ENCODE measurements at regions not wholly inside any gene's neighbourhood (a gene's known extent, or its start where the extent isn't known, plus 50 kb on each side); places are given as distances from the start of the nearest gene placed in this dataset.

GRCh38 chr7:47670729-47671128 is 88.8 kb upstream of the TNS3 start:
- WGBS (ENCODE audit: low lambda C conversion rate): 85% methylated on average over 6 of the region's 6 CpGs
- POLR2A ChIA-PET: no interaction called here
- Histone ChIP-seq H3K4me1 (ENCODE audit: insufficient read depth, low read length) (peaks cover 56% of the 10 kb centered on the region), H4K20me1 (ENCODE audit: insufficient read depth, low read length) (no peaks in the 10 kb centered on the region), H3K9ac (ENCODE audit: insufficient read depth, low read depth, low read length) (no peak overlapping the region), H3K36me3 (replicated peaks in 1 of 2; ENCODE audit: control insufficient read depth in 1 of 2, insufficient read depth in 2 of 2, low read length in 2 of 2) (no peaks in the 10 kb centered on the region), H3K79me2 (ENCODE audit: insufficient read depth, low read length) (no peaks in the 10 kb centered on the region), H3K27me3 (ENCODE audit: control insufficient read depth in 1 of 2, insufficient read depth in 2 of 2, low read length in 2 of 2) (no peaks in the 10 kb centered on the region), H3K9me3 (ENCODE audit: low read length) (no peaks in the 10 kb centered on the region), H3K4me2 (ENCODE audit: low read depth, low read length) (no peak overlapping the region), H3K4me3 (replicated peaks in 1 of 3; ENCODE audit: insufficient read depth in 1 of 3, low read depth in 2 of 3, low read length in 3 of 3) (no peak overlapping the region), H3K27ac (ENCODE audit: extremely low read length, insufficient read depth, low read length) (no peak overlapping the region), H2AFZ (ENCODE audit: low read length) (no peak overlapping the region)
- intact Hi-C loops (cut with micrococcal nuclease; ENCODE audit: unreplicated experiment) (no loop called here), in situ Hi-C loops (cut with HindIII; ENCODE audit: extremely low pct_ligation_motif_present, low pct_unique_long_range_greater_than_20kb) (no loop called here)
- no peak for FAIRE-seq
- ATAC-seq: no peak
- no peak for DNase-seq (ENCODE audit: low spot score)
- no peak for TF ChIP-seq CENPX (CRISPR knock-in tag; IDR thresholded peaks at IDR 0.05)
- no peak for TF ChIP-seq ZFP36L2 (CRISPR knock-in tag; IDR thresholded peaks at IDR 0.05)
- TF ChIP-seq NFYB (CRISPR knock-in tag; IDR thresholded peaks at IDR 0.05): no peak
- TF ChIP-seq ZBTB37 (CRISPR knock-in tag; IDR thresholded peaks at IDR 0.05): no peak
- TF ChIP-seq ZNF225 (CRISPR knock-in tag; IDR thresholded peaks at IDR 0.05): no peak
- TF ChIP-seq HNRNPH1 (optimal IDR thresholded peaks at IDR 0.05; ENCODE audit: low read depth, low read length): no peak
- no peak for TF ChIP-seq ZNF335 (CRISPR knock-in tag; IDR thresholded peaks at IDR 0.05)
- no peak for TF ChIP-seq NR0B2 (CRISPR knock-in tag; IDR thresholded peaks at IDR 0.05)
- no peak for TF ChIP-seq MXD3 (CRISPR knock-in tag; IDR thresholded peaks at IDR 0.05)
- TF ChIP-seq ZNF17 (CRISPR knock-in tag; IDR thresholded peaks at IDR 0.05): no peak
- no peak for TF ChIP-seq CTCF (CRISPR knock-in tag; IDR thresholded peaks at IDR 0.05)
- TF ChIP-seq TBP (CRISPR knock-in tag; IDR thresholded peaks at IDR 0.05): no peak
- TF ChIP-seq TCF7L2 (IDR thresholded peaks at IDR 0.05; ENCODE audit: low read depth, low read length): no peak
- TF ChIP-seq ZNF713 (CRISPR knock-in tag; IDR thresholded peaks at IDR 0.05): no peak
- no peak for TF ChIP-seq ZNF326 (CRISPR knock-in tag; IDR thresholded peaks at IDR 0.05; ENCODE audit: borderline replicate concordance)
- no peak for TF ChIP-seq ZNF253 (CRISPR knock-in tag; IDR thresholded peaks at IDR 0.05; ENCODE audit: borderline replicate concordance)
- no TSS peak for BruUV-seq (replicated peaks)
- CTCF ChIA-PET (ENCODE audit: low intra/inter-chr PET ratio, low total read pairs): no interaction called here

Measured in HepG2 (cell line).